ENCODE measurements at regions not wholly inside any gene's neighbourhood (a gene's known extent, or its start where the extent isn't known, plus 50 kb on each side); places are given as distances from the start of the nearest gene placed in this dataset.

GRCh38 chr2:228334180-228334579 lies 152.7 kb upstream of the SPHKAP start:
- Histone ChIP-seq H4K91ac (ENCODE audit: low read depth, low read length) (no peak overlapping the region), H2AK5ac (ENCODE audit: low read length) (no peak overlapping the region), H3K79me1 (ENCODE audit: low read length) (no peaks in the 10 kb centered on the region), H3K4me2 (ENCODE audit: low read length) (no peak overlapping the region), H3K23ac (ENCODE audit: low read length) (no peak overlapping the region), H3K4me1 (ENCODE audit: control insufficient read depth in 1 of 2, insufficient read depth in 2 of 2, low read length in 2 of 2) (no peaks in the 10 kb centered on the region), H3K4me3 (ENCODE audit: low read depth, low read length) (no peak overlapping the region), H2BK12ac (ENCODE audit: low read length) (no peak overlapping the region), H3K9me3 (ENCODE audit: insufficient read depth, low read depth, low read length) (peaks cover 2% of the 10 kb centered on the region), H3K27me3 (ENCODE audit: insufficient read depth, low read length) (no peaks in the 10 kb centered on the region), H3K9ac (ENCODE audit: low read length) (no peak overlapping the region), H2AFZ (ENCODE audit: insufficient read depth, low read length, poor library complexity) (no peak overlapping the region), H3K4ac (ENCODE audit: low read depth, low read length) (no peak overlapping the region), H3K14ac (ENCODE audit: low read length) (no peak overlapping the region), H3K18ac (ENCODE audit: low read length) (no peak overlapping the region), H2BK5ac (ENCODE audit: low read depth, low read length, poor library complexity) (no peak overlapping the region), H4K12ac (ENCODE audit: low read depth, low read length) (no peak overlapping the region), H3K27ac (ENCODE audit: low read depth, low read length) (no peak overlapping the region), H4K8ac (ENCODE audit: low read depth, low read length) (no peak overlapping the region), H3K36me3 (ENCODE audit: control insufficient read depth in 1 of 2, insufficient read depth in 2 of 2, low read length in 2 of 2) (no peaks in the 10 kb centered on the region), H2BK120ac (ENCODE audit: insufficient read depth, low read length, poor library complexity) (no peak overlapping the region), H3K79me2 (ENCODE audit: control insufficient read depth, insufficient read depth, low read length, poor library complexity) (no peaks in the 10 kb centered on the region)
- no CpG with 5 or more reads among the region's 2 CpGs for WGBS (ENCODE audit: extremely low coverage, insufficient coverage, insufficient read length)
- DNase-seq, result no peak

- H4K8ac ChIP-seq (ENCODE audit: low read depth, low read length), result no peak overlapping the region
- no peak overlapping the region for H2BK12ac ChIP-seq (ENCODE audit: low read length)
- WGBS (ENCODE audit: extremely low coverage, insufficient coverage, insufficient read length), result no CpG with 5 or more reads among the region's 5 CpGs
- no peak overlapping the region for H2AK5ac ChIP-seq (ENCODE audit: low read length)
- H3K36me3 ChIP-seq (ENCODE audit: control insufficient read depth in 1 of 2, insufficient read depth in 2 of 2, low read length in 2 of 2), result no peaks in the 10 kb centered on the region
- H3K4me2 ChIP-seq (ENCODE audit: low read length), result no peak overlapping the region
- H2AFZ ChIP-seq (ENCODE audit: insufficient read depth, low read length, poor library complexity), result no peak overlapping the region
- H4K12ac ChIP-seq (ENCODE audit: low read depth, low read length), result no peak overlapping the region
- no peak for DNase-seq
- H3K9me3 ChIP-seq (ENCODE audit: insufficient read depth, low read depth, low read length), result peaks cover 4% of the 10 kb centered on the region
- no peaks in the 10 kb centered on the region for H3K4me1 ChIP-seq (ENCODE audit: control insufficient read depth in 1 of 2, insufficient read depth in 2 of 2, low read length in 2 of 2)
- no peak overlapping the region for H3K18ac ChIP-seq (ENCODE audit: low read length)
- no peak overlapping the region for H2BK5ac ChIP-seq (ENCODE audit: low read depth, low read length, poor library complexity)
- H3K27me3 ChIP-seq (ENCODE audit: insufficient read depth, low read length), result no peaks in the 10 kb centered on the region
- no peak overlapping the region for H3K4ac ChIP-seq (ENCODE audit: low read depth, low read length)
- H3K27ac ChIP-seq (ENCODE audit: low read depth, low read length), result no peak overlapping the region
- no peak overlapping the region for H2BK120ac ChIP-seq (ENCODE audit: insufficient read depth, low read length, poor library complexity)
- no peaks in the 10 kb centered on the region for H3K79me1 ChIP-seq (ENCODE audit: low read length)
- no peak overlapping the region for H3K23ac ChIP-seq (ENCODE audit: low read length)
- H3K4me3 ChIP-seq (ENCODE audit: low read depth, low read length), result no peak overlapping the region
- H3K9ac ChIP-seq (ENCODE audit: low read length), result no peak overlapping the region
- H3K14ac ChIP-seq (ENCODE audit: low read length), result no peak overlapping the region
- H3K79me2 ChIP-seq (ENCODE audit: control insufficient read depth, insufficient read depth, low read length, poor library complexity), result no peaks in the 10 kb centered on the region
- no peak overlapping the region for H4K91ac ChIP-seq (ENCODE audit: low read depth, low read length)
Measured at GRCh38 chr2:228329282-228329681, 147.8 kb upstream of the SPHKAP start.

GRCh38 chr2:228321015-228321414 lies 139.5 kb upstream of the SPHKAP start:
- Histone ChIP-seq H3K4me1 (ENCODE audit: control insufficient read depth in 1 of 2, insufficient read depth in 2 of 2, low read length in 2 of 2) (no peaks in the 10 kb centered on the region), H3K79me2 (ENCODE audit: control insufficient read depth, insufficient read depth, low read length, poor library complexity) (no peaks in the 10 kb centered on the region), H3K14ac (ENCODE audit: low read length) (no peak overlapping the region), H3K27ac (ENCODE audit: low read depth, low read length) (no peak overlapping the region), H3K9ac (ENCODE audit: low read length) (no peak overlapping the region), H2BK120ac (ENCODE audit: insufficient read depth, low read length, poor library complexity) (no peak overlapping the region), H3K18ac (ENCODE audit: low read length) (no peak overlapping the region), H3K79me1 (ENCODE audit: low read length) (no peaks in the 10 kb centered on the region), H3K27me3 (ENCODE audit: insufficient read depth, low read length) (no peaks in the 10 kb centered on the region), H2BK5ac (ENCODE audit: low read depth, low read length, poor library complexity) (no peak overlapping the region), H3K23ac (ENCODE audit: low read length) (no peak overlapping the region), H2AFZ (ENCODE audit: insufficient read depth, low read length, poor library complexity) (no peak overlapping the region), H3K36me3 (ENCODE audit: control insufficient read depth in 1 of 2, insufficient read depth in 2 of 2, low read length in 2 of 2) (no peaks in the 10 kb centered on the region), H2AK5ac (ENCODE audit: low read length) (no peak overlapping the region), H3K4ac (ENCODE audit: low read depth, low read length) (no peak overlapping the region), H4K8ac (ENCODE audit: low read depth, low read length) (no peak overlapping the region), H3K4me2 (ENCODE audit: low read length) (no peak overlapping the region), H2BK12ac (ENCODE audit: low read length) (no peak overlapping the region), H4K12ac (ENCODE audit: low read depth, low read length) (no peak overlapping the region), H3K9me3 (ENCODE audit: insufficient read depth, low read depth, low read length) (no peaks in the 10 kb centered on the region), H3K4me3 (ENCODE audit: low read depth, low read length) (no peak overlapping the region), H4K91ac (ENCODE audit: low read depth, low read length) (no peak overlapping the region)
- no CpG with 5 or more reads among the region's 7 CpGs for WGBS (ENCODE audit: extremely low coverage, insufficient coverage, insufficient read length)
- no peak for DNase-seq

GRCh38 chr2:228318218-228318617 lies 136.7 kb upstream of the SPHKAP start:
- no peaks in the 10 kb centered on the region for H3K36me3 ChIP-seq (ENCODE audit: control insufficient read depth in 1 of 2, insufficient read depth in 2 of 2, low read length in 2 of 2)
- peak in 1 of 2 donors; percentile 23 for DNase-seq
- H3K9me3 ChIP-seq (ENCODE audit: insufficient read depth, low read depth, low read length), result no peaks in the 10 kb centered on the region
- H4K91ac ChIP-seq (ENCODE audit: low read depth, low read length), result no peak overlapping the region
- no peak overlapping the region for H4K12ac ChIP-seq (ENCODE audit: low read depth, low read length)
- H3K23ac ChIP-seq (ENCODE audit: low read length), result no peak overlapping the region
- no peak overlapping the region for H2BK12ac ChIP-seq (ENCODE audit: low read length)
- H3K79me1 ChIP-seq (ENCODE audit: low read length), result no peaks in the 10 kb centered on the region
- H3K9ac ChIP-seq (ENCODE audit: low read length), result no peak overlapping the region
- no peak overlapping the region for H3K4me3 ChIP-seq (ENCODE audit: low read depth, low read length)
- no peak overlapping the region for H2BK5ac ChIP-seq (ENCODE audit: low read depth, low read length, poor library complexity)
- no CpG with 5 or more reads among the region's 1 CpG for WGBS (ENCODE audit: extremely low coverage, insufficient coverage, insufficient read length)
- H3K27me3 ChIP-seq (ENCODE audit: insufficient read depth, low read length), result no peaks in the 10 kb centered on the region
- H3K4ac ChIP-seq (ENCODE audit: low read depth, low read length), result no peak overlapping the region
- H3K18ac ChIP-seq (ENCODE audit: low read length), result no peak overlapping the region
- H3K27ac ChIP-seq (ENCODE audit: low read depth, low read length), result no peak overlapping the region
- H4K8ac ChIP-seq (ENCODE audit: low read depth, low read length), result no peak overlapping the region
- H3K14ac ChIP-seq (ENCODE audit: low read length), result no peak overlapping the region
- H3K4me1 ChIP-seq (ENCODE audit: control insufficient read depth in 1 of 2, insufficient read depth in 2 of 2, low read length in 2 of 2), result no peaks in the 10 kb centered on the region
- no peaks in the 10 kb centered on the region for H3K79me2 ChIP-seq (ENCODE audit: control insufficient read depth, insufficient read depth, low read length, poor library complexity)
- no peak overlapping the region for H2AFZ ChIP-seq (ENCODE audit: insufficient read depth, low read length, poor library complexity)
- no peak overlapping the region for H3K4me2 ChIP-seq (ENCODE audit: low read length)
- H2BK120ac ChIP-seq (ENCODE audit: insufficient read depth, low read length, poor library complexity), result no peak overlapping the region
- H2AK5ac ChIP-seq (ENCODE audit: low read length), result no peak overlapping the region

All from trophoblast cell (in vitro differentiated cells and primary cell).